Activated T-helper 1 cell treated with anti-CD3 and anti-CD28 coated beads, Interleukin-12 subunit alpha, Interleukin-12 subunit beta, Interleukin-2, Interleukin-4 antibody, amounts not matched to agents 30 ng/mL and 10 ng/mL and 1 ng/mL, durations not matched to agents 14 hours and 24 hours and 36 hours (primary cell): ENCODE measurements at regions not wholly inside any gene's neighbourhood (a gene's known extent, or its start where the extent isn't known, plus 50 kb on each side); places are given as distances from the start of the nearest gene placed in this dataset.
"Not testable (repeated sequence)": the region's sequence is repeated elsewhere in the genome, so short reads cannot be mapped to it uniquely, and the experiment has no call there.

Source experiments
- DNase-seq: peaks from one replicate; pipeline ENCODE4 v3.0.0; 2021; ENCODE audit warnings: low spot score
- H3K27ac Mint-ChIP-seq: one replicate; pipeline ENCODE4 v1.8.0; 2021; ENCODE audit warnings: mild to moderate bottlenecking, mixed read lengths
- H3K27me3 Mint-ChIP-seq: one replicate; pipeline ENCODE4 v1.8.0; 2022; ENCODE audit warnings: mild to moderate bottlenecking, moderate library complexity, mixed read lengths; ENCODE audit not compliant: insufficient read depth
- H3K36me3 Mint-ChIP-seq: one replicate; pipeline ENCODE4 v1.8.0; 2021; ENCODE audit warnings: low read depth, mixed read lengths
- H3K4me1 Mint-ChIP-seq: one replicate; pipeline ENCODE4 v1.8.0; 2021; ENCODE audit warnings: low read depth, mixed read lengths
- H3K4me3 Mint-ChIP-seq: one replicate; pipeline ENCODE4 v1.8.0; 2021; ENCODE audit warnings: mild to moderate bottlenecking, moderate library complexity, mixed read lengths
- H3K9me3 Mint-ChIP-seq: one replicate; pipeline ENCODE4 v1.8.0; 2021; ENCODE audit warnings: mixed read lengths
- intact Hi-C: fragments of 100-400 bp; cut with micrococcal nuclease; formaldehyde crosslinking; loops from one replicate; pipeline ENCODE4 v1.15.1; 2024

DNA sequence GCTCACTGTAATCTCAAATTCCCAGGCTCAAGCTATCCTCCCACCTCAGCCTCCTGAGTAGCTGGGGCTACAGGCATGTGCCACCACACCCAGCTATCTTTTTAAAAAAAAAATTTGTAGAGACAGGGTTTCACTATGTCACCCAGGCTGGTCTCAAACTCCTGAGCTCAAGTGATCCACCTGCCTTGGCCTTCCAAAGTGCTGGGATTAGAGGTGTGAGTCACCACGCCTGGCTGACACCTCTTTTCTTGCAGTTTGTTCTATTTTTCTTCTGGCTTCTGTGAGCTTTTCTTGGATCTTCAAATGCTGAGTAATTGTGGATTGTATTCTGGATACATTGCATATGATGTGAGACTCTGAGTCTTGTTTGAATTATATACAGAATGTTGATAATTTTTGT is 137.3 kb upstream of the GK2 start:
- H3K9me3 Mint-ChIP-seq, H3K27ac Mint-ChIP-seq, H3K36me3 Mint-ChIP-seq, DNase-seq, intact Hi-C loops, H3K4me3 Mint-ChIP-seq, H3K4me1 Mint-ChIP-seq, H3K27me3 Mint-ChIP-seq: not testable (repeated sequence)

- intact Hi-C loops: no loop called here
- H3K27ac Mint-ChIP-seq: no peak overlapping the region
- DNase-seq: no peak
- no peaks in the 10 kb centered on the region for H3K27me3 Mint-ChIP-seq
- H3K36me3 Mint-ChIP-seq: no peaks in the 10 kb centered on the region
- H3K4me3 Mint-ChIP-seq: no peak overlapping the region
- no peaks in the 10 kb centered on the region for H3K4me1 Mint-ChIP-seq
- H3K9me3 Mint-ChIP-seq: no peaks in the 10 kb centered on the region
Observed at GRCh38 chr4:79540143-79540542, 132.1 kb upstream of the GK2 start.

GRCh38 chr4:79535516-79535915 is 127.5 kb upstream of the GK2 start:
- intact Hi-C loops: no loop called here
- peaks cover 9% of the 10 kb centered on the region for H3K27me3 Mint-ChIP-seq
- H3K4me3 Mint-ChIP-seq: no peak overlapping the region
- no peak for DNase-seq
- no peaks in the 10 kb centered on the region for H3K36me3 Mint-ChIP-seq
- no peak overlapping the region for H3K27ac Mint-ChIP-seq
- no peaks in the 10 kb centered on the region for H3K4me1 Mint-ChIP-seq
- H3K9me3 Mint-ChIP-seq: no peaks in the 10 kb centered on the region

DNA sequence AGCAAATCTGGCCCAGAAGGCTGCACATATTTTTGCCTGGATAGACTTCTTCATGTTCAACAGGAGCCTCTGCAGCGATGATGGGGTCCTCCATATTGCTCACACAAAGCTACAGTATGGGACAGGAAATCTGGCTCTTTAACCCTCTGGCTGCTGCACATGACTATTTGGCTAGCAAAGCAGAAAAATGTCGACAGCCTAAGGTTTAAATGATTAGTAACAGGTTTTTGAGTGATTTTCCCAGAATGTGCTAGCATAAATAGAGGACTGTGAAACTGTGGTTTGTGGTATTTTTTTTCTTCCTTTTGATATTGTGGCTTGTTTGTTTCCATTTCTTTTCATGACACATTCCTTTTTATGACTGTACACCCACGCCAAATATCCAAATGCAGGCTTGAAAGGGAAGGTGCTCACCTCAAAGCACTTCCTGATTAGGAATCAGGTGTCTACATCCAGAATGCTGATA is 120.2 kb upstream of the GK2 start:
- Mint-ChIP-seq H3K4me3 (no peak overlapping the region), H3K4me1 (peaks cover 6% of the 10 kb centered on the region), H3K27me3 (peaks cover 13% of the 10 kb centered on the region), H3K27ac (no peak overlapping the region), H3K9me3 (no peaks in the 10 kb centered on the region), H3K36me3 (no peaks in the 10 kb centered on the region)
- intact Hi-C loops: no loop called here
- DNase-seq: no peak

GRCh38 chr4:79526641-79527565 is 118.9 kb upstream of the GK2 start:
- peaks cover 6% of the 10 kb centered on the region for H3K4me1 Mint-ChIP-seq
- H3K36me3 Mint-ChIP-seq: no peaks in the 10 kb centered on the region
- intact Hi-C loops: no loop called here
- no peak overlapping the region for H3K4me3 Mint-ChIP-seq
- no peak for DNase-seq
- H3K27ac Mint-ChIP-seq: no peak overlapping the region
- H3K27me3 Mint-ChIP-seq: peaks cover 10% of the 10 kb centered on the region
- no peaks in the 10 kb centered on the region for H3K9me3 Mint-ChIP-seq

DNA sequence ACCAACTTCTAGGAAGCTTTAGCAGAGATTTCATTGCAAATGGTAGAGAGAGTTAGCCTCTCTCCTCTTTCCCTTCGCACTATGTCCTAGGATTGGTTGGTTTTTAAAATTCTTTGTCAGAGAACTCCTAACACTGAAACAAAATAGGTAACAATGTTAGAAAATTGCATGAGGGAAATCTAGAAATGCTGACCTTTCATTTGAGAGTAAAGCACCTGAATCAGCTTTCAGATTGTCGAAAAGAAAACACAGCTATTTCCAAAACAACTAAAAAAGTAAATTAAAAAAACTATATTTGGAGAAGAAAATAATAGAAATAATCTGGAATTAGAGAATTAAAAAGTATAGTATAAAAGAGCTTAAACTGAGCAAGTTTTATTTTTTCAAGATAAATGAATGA is 108.1 kb upstream of the GK2 start:
- no peak for DNase-seq
- Mint-ChIP-seq H3K4me3 (no peak overlapping the region), H3K27me3 (no peaks in the 10 kb centered on the region), H3K9me3 (no peaks in the 10 kb centered on the region), H3K27ac (no peak overlapping the region), H3K36me3 (no peaks in the 10 kb centered on the region), H3K4me1 (no peaks in the 10 kb centered on the region)
- intact Hi-C loops: no loop called here

DNA sequence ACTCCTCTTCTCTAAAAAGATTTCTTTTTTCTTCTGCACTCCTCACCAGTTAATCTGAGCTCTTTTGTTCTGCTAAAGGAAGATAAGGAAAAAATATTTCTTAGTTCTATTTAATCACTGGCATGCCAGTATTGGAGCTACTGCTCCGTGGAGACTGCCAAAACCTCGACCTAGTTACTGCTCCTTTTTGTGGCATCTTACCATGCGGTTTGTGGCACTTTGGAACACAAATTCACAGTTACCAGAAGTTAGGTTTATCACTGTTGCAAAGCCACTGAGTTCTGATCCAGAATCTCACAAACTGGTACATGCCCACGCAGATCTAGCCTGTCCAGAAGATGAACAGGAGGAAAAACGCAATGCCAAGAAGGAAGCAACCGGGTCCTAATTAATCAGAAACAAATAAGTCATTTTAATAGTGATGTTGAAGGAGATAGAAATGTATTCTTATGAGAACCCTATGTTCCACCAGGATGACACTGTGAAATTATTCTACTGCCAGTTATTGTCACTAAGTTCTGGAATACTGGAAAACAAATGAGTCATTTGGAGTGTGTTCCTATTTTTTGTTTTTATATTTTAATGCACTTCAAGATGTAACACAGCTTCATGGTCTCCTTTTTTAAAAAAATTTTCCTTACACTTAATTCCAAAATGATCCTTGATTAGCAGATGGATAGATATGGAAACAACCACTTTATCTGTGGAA is 106.7 kb upstream of the GK2 start:
- Mint-ChIP-seq H3K9me3 (no peaks in the 10 kb centered on the region), H3K4me3 (no peak overlapping the region), H3K4me1 (no peaks in the 10 kb centered on the region), H3K27ac (no peak overlapping the region), H3K36me3 (no peaks in the 10 kb centered on the region), H3K27me3 (no peaks in the 10 kb centered on the region)
- intact Hi-C loops: no loop called here
- no peak for DNase-seq

DNA sequence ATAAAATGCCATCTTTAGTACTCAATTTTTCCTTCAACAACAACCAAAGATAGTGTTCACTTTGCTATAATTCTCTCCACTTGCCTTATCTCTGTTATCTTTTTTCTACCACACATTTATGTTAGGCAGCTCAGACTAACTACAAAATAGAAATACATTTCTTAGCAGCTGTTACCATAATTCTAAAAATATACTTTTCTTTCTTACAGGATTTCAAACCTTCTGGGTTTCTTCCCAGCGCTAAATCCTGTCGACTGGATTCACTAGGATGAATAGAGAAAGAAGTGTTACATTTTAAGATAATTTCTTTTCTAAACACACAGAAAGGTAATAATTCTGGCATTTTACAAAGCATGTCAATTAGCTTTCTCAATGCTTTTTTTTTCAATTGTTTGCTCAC is 105.5 kb upstream of the GK2 start:
- Mint-ChIP-seq H3K36me3 (no peaks in the 10 kb centered on the region), H3K4me1 (no peaks in the 10 kb centered on the region), H3K4me3 (no peak overlapping the region), H3K27ac (no peak overlapping the region), H3K27me3 (no peaks in the 10 kb centered on the region), H3K9me3 (no peaks in the 10 kb centered on the region)
- DNase-seq: no peak
- intact Hi-C loops: no loop called here

DNA sequence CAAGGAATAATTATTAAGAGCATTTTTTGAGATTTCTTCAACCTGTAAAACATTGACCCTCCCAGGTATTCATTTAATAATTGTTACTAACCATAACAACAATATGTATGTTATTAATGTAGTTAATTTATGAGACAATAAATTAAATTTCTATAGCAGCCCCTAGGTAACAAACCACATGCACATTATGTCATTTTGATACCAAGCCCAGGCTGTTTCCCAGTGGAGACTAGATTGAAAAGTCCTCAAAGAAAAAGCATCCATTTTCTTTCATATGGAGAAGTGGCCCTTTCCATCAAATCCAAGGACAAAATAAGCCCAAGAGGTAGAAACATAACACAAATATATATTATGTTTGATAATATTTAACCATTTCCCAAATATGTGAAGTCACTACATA is 104.3 kb upstream of the GK2 start:
- Mint-ChIP-seq H3K9me3 (no peaks in the 10 kb centered on the region), H3K27ac (no peak overlapping the region), H3K4me1 (no peaks in the 10 kb centered on the region), H3K4me3 (no peak overlapping the region), H3K36me3 (no peaks in the 10 kb centered on the region), H3K27me3 (peaks cover 1% of the 10 kb centered on the region)
- DNase-seq: no peak
- intact Hi-C loops: no loop called here

DNA sequence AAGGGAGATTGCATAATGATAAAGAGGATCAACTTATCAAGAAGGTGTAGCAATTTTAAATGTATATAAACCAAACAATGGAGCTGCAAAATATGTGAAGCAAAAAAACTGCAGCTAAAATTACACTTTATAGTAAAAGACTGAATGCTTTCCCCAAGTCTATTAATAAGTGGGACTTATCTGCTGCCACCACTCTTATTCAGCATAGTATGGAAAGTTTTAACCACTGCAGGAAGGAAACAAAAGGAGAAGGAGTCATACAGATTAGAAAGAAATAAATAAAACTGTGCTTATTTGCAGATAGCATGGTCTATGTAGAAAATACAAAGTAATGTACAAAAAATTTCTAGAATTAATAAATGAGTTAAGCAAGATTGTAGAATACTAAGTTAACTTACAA is 94.1 kb upstream of the GK2 start:
- Mint-ChIP-seq H3K27ac (no peak overlapping the region), H3K4me1 (no peaks in the 10 kb centered on the region), H3K27me3 (peaks cover 5% of the 10 kb centered on the region), H3K9me3 (no peaks in the 10 kb centered on the region), H3K36me3 (no peaks in the 10 kb centered on the region), H3K4me3 (no peak overlapping the region)
- intact Hi-C loops: no loop called here
- DNase-seq: no peak

DNA sequence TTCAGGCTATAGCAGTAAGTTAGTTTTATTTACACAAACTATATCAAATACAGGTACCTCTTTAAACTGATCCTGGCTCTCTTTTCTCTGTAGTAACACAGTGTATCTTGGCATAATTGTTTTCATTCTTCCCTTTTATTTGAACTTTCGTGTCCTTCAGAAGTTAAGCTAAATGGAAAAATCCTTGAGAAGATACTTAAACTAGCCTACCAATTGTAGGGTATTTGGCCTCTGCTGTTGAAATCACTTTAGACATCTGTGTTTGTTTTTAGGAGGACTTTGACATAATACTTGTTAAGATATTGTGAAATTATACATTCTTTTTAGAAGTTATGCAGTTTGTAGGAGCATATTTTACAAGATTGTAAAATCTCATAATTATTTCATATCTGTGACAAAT is 90.3 kb upstream of the GK2 start:
- H3K36me3 Mint-ChIP-seq: no peaks in the 10 kb centered on the region
- intact Hi-C loops: no loop called here
- H3K4me3 Mint-ChIP-seq: no peak overlapping the region
- DNase-seq: no peak
- H3K27ac Mint-ChIP-seq: no peak overlapping the region
- H3K27me3 Mint-ChIP-seq: peaks cover 5% of the 10 kb centered on the region
- H3K4me1 Mint-ChIP-seq: no peaks in the 10 kb centered on the region
- H3K9me3 Mint-ChIP-seq: no peaks in the 10 kb centered on the region

DNA sequence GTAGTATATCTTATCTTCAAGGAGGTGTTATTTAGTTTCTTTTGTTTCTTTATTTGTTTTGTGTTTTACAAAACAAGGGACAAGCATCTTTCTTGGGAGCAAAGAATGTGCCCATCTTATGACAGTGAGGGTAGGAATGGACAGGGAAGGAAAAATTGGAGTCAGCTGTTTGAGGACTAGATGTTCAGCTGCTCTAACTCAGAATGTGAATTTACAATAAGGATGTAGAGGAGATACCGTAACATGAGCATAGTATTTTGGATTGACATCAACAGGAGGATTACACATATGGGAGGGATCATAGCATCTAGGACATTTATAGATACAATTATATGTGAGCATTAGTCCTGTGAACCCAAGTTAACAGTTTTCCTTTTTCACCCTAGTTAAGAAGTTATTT is 89.0 kb upstream of the GK2 start:
- intact Hi-C loops: no loop called here
- Mint-ChIP-seq H3K36me3 (no peaks in the 10 kb centered on the region), H3K9me3 (no peaks in the 10 kb centered on the region), H3K4me1 (no peaks in the 10 kb centered on the region), H3K27ac (no peak overlapping the region), H3K27me3 (peaks cover 8% of the 10 kb centered on the region), H3K4me3 (no peak overlapping the region)
- no peak for DNase-seq

GRCh38 chr4:79495447-79495846 is 87.4 kb upstream of the GK2 start:
- H3K27me3 Mint-ChIP-seq: peaks cover 4% of the 10 kb centered on the region
- intact Hi-C loops: no loop called here
- DNase-seq: no peak
- H3K4me1 Mint-ChIP-seq: no peaks in the 10 kb centered on the region
- H3K4me3 Mint-ChIP-seq: no peak overlapping the region
- no peaks in the 10 kb centered on the region for H3K36me3 Mint-ChIP-seq
- no peak overlapping the region for H3K27ac Mint-ChIP-seq
- no peaks in the 10 kb centered on the region for H3K9me3 Mint-ChIP-seq
